Keratinocyte (primary cell): ENCODE measurements at regions not wholly inside any gene's neighbourhood (a gene's known extent, or its start where the extent isn't known, plus 50 kb on each side); places are given as distances from the start of the nearest gene placed in this dataset.

Experiments
- EZH2 ChIP-seq: IDR thresholded peaks from one replicate; pipeline ENCODE4 v1.6.1; 2012; ENCODE audit warnings: inconsistent platforms, mild to moderate bottlenecking, low read length, moderate library complexity
- TF ChIP-seq, protein P1 (sequence below), 3 experiments: IDR thresholded peaks in 1 of 3; conservative IDR thresholded peaks in 1 of 3; optimal IDR thresholded peaks in 1 of 3; 2 replicates in 2 of 3; 3 replicates in 1 of 3; pipeline versions ENCODE3 to v1.5.1; 2011; ENCODE audit warnings: low read length in 3 of 3, mild to moderate bottlenecking in 3 of 3, moderate library complexity in 2 of 3, control low read depth in 1 of 3, inconsistent platforms in 1 of 3; ENCODE audit not compliant: insufficient read depth in 2 of 3; ENCODE audit errors: extremely low read depth in 1 of 3

DNA sequence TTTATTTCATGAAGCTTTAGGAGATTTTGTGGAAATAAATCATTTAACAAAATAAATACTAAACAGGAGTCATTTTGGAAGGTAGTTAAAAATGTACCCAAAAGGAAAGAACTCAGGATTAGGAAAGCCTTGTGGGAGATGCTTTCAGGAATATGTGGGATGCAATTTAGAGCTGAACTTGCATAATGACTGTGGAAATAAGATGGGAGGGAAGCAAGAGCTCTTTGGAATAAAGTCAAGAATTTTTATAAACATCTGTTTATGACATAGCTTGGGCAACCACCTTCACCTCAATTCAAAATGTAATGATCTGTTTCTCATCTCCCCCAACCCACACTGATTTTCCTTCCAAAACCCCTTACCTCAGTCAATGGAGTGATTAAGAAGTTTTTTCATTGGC, 623.8 kb downstream of the FAT4 start:
- TF ChIP-seq, protein P1, sequence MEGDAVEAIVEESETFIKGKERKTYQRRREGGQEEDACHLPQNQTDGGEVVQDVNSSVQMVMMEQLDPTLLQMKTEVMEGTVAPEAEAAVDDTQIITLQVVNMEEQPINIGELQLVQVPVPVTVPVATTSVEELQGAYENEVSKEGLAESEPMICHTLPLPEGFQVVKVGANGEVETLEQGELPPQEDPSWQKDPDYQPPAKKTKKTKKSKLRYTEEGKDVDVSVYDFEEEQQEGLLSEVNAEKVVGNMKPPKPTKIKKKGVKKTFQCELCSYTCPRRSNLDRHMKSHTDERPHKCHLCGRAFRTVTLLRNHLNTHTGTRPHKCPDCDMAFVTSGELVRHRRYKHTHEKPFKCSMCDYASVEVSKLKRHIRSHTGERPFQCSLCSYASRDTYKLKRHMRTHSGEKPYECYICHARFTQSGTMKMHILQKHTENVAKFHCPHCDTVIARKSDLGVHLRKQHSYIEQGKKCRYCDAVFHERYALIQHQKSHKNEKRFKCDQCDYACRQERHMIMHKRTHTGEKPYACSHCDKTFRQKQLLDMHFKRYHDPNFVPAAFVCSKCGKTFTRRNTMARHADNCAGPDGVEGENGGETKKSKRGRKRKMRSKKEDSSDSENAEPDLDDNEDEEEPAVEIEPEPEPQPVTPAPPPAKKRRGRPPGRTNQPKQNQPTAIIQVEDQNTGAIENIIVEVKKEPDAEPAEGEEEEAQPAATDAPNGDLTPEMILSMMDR (optimal IDR thresholded peaks at IDR 0.05 in 1 of 3, IDR thresholded peaks at IDR 0.05 in 1 of 3, conservative IDR thresholded peaks at IDR 0.05 in 1 of 3; ENCODE audit: extremely low read depth in 1 of 3, insufficient read depth in 2 of 3, low read length in 3 of 3), result no peak
- no peak for TF ChIP-seq EZH2
